Chondrocyte (in vitro differentiated cells): ENCODE measurements at regions not wholly inside any gene's neighbourhood (a gene's known extent, or its start where the extent isn't known, plus 50 kb on each side); places are given as distances from the start of the nearest gene placed in this dataset.

Experiments
- DNase-seq: peaks from one replicate; pipeline ENCODE4 v3.0.0; 2021; ENCODE audit warnings: mixed read lengths, low spot score
- H3K27ac Mint-ChIP-seq: one replicate; pipeline ENCODE4 v1.8.0; 2021; ENCODE audit warnings: mild to moderate bottlenecking, moderate library complexity, mixed read lengths; ENCODE audit not compliant: unreplicated experiment
- H3K27me3 Mint-ChIP-seq: 2 replicates; pipeline ENCODE4 v1.8.0; 2021; ENCODE audit warnings: low read depth, mixed read lengths
- H3K36me3 Mint-ChIP-seq: 2 replicates; pipeline ENCODE4 v1.8.0; 2021; ENCODE audit warnings: low read depth, mixed read lengths
- H3K4me1 Mint-ChIP-seq: 2 replicates; pipeline ENCODE4 v1.8.0; 2021; ENCODE audit warnings: low read depth, mild to moderate bottlenecking, mixed read lengths
- H3K4me3 Mint-ChIP-seq: one replicate; pipeline ENCODE4 v1.8.0; 2021; ENCODE audit warnings: mild to moderate bottlenecking, moderate library complexity, mixed read lengths; ENCODE audit not compliant: unreplicated experiment
- H3K9me3 Mint-ChIP-seq: 2 replicates; pipeline ENCODE4 v1.8.0; 2021; ENCODE audit warnings: low read depth, mixed read lengths
- TF ChIP-seq, protein P1 (sequence below): fragments of 200-600 bp; sonication (generic); IDR thresholded peaks from 2 replicates; pipeline ENCODE4 v1.5.0; 2021; ENCODE audit warnings: antibody characterized with exemption, mild to moderate bottlenecking, moderate library complexity

DNA sequence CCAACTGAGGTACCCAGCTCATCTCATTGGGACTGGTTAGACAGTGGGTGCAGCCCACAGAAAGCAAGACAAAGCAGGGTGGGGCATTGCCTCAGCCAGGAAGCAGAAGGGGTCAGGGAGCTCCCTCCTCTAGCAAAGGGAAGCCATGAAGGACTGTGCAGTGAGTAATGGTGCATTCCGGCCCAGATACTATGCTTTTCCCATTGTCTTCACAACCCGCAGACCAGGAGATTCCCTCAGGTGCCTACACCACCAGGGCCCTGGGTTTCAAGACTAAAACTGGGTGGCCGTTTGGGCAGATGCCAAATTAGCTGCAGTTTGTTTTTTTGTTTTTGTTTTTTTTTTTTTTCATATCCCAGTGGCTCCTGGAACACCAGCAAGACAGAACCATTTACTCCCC, 235.3 kb downstream of the TACR3 start:
- TF ChIP-seq, protein P1, sequence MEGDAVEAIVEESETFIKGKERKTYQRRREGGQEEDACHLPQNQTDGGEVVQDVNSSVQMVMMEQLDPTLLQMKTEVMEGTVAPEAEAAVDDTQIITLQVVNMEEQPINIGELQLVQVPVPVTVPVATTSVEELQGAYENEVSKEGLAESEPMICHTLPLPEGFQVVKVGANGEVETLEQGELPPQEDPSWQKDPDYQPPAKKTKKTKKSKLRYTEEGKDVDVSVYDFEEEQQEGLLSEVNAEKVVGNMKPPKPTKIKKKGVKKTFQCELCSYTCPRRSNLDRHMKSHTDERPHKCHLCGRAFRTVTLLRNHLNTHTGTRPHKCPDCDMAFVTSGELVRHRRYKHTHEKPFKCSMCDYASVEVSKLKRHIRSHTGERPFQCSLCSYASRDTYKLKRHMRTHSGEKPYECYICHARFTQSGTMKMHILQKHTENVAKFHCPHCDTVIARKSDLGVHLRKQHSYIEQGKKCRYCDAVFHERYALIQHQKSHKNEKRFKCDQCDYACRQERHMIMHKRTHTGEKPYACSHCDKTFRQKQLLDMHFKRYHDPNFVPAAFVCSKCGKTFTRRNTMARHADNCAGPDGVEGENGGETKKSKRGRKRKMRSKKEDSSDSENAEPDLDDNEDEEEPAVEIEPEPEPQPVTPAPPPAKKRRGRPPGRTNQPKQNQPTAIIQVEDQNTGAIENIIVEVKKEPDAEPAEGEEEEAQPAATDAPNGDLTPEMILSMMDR, result no peak
- Mint-ChIP-seq H3K36me3 (no peaks in the 10 kb centered on the region), H3K4me3 (no peak overlapping the region), H3K27me3 (no peaks in the 10 kb centered on the region), H3K9me3 (peaks cover 15% of the 10 kb centered on the region), H3K4me1 (no peaks in the 10 kb centered on the region), H3K27ac (no peak overlapping the region)
- DNase-seq, result no peak

DNA sequence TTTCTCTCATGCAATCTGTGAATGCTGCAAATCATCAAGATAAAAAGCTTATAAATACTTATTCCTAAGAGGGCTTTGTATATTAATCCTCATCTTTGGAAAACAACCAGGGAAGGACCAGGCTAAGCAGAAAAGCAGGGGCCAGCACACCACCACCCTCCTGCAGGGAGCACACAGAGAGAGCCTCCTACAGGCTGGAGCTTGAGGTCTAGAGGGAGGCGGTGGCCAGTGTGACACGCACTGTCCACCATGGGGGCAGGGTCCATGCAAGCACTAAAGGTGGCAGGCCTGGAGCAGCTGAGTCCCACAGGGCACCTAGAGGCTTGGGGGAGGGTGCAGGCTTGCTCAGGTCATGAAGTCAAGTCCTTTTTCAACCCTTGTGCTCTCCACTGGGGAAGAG, 236.9 kb downstream of the TACR3 start:
- H3K27ac Mint-ChIP-seq, result no peak overlapping the region
- H3K27me3 Mint-ChIP-seq, result peaks cover 1% of the 10 kb centered on the region
- H3K4me3 Mint-ChIP-seq, result no peak overlapping the region
- TF ChIP-seq, protein P1, result no peak
- peaks cover 14% of the 10 kb centered on the region for H3K9me3 Mint-ChIP-seq
- no peaks in the 10 kb centered on the region for H3K4me1 Mint-ChIP-seq
- no peaks in the 10 kb centered on the region for H3K36me3 Mint-ChIP-seq
- no peak for DNase-seq

DNA sequence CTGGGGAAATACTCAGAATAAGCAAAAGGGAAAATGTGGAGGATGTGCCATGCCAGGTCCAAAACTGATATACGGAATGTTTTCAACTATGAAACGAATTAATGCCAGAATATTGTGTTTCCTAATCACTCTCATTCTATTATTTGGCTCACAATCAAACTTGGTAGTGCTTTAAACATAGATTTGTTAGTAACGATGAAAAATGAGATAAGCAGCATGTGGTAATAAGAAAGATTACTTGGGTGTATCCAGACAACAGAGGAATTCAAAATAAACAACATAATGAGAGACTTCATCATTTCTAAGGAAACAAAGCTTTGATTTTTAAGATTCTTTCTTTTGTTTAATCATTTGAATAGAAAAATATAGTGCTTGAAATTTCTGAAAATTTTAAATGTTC, 237.3 kb downstream of the TACR3 start:
- no peak overlapping the region for H3K27ac Mint-ChIP-seq
- DNase-seq, result no peak
- H3K4me3 Mint-ChIP-seq, result no peak overlapping the region
- H3K36me3 Mint-ChIP-seq, result no peaks in the 10 kb centered on the region
- H3K4me1 Mint-ChIP-seq, result no peaks in the 10 kb centered on the region
- peaks cover 1% of the 10 kb centered on the region for H3K27me3 Mint-ChIP-seq
- H3K9me3 Mint-ChIP-seq, result peaks cover 9% of the 10 kb centered on the region
- TF ChIP-seq, protein P1, result no peak

DNA sequence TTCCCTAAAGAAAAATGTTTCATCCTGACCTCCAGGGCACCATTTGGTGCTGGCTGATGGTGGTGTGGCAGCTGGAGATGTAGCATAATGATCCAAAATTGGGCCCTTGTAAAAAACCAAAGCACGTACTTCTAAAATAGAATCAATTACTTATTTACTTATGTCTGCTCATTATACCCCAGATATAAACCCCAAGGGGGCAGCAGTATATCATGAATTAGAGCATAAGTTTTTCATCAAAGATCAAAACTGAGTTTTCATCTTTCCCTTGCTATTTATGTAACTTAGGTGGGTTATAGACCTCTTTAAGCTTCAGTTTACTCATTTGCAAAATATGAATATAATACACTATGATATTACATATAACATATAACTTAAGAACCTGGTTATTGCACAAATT, 241.1 kb downstream of the TACR3 start:
- no peak overlapping the region for H3K27ac Mint-ChIP-seq
- H3K9me3 Mint-ChIP-seq, result no peaks in the 10 kb centered on the region
- TF ChIP-seq, protein P1, result peak; percentile 11
- no peak for DNase-seq
- H3K4me3 Mint-ChIP-seq, result no peak overlapping the region
- H3K27me3 Mint-ChIP-seq, result peaks cover 10% of the 10 kb centered on the region
- no peaks in the 10 kb centered on the region for H3K4me1 Mint-ChIP-seq
- H3K36me3 Mint-ChIP-seq, result no peaks in the 10 kb centered on the region

DNA sequence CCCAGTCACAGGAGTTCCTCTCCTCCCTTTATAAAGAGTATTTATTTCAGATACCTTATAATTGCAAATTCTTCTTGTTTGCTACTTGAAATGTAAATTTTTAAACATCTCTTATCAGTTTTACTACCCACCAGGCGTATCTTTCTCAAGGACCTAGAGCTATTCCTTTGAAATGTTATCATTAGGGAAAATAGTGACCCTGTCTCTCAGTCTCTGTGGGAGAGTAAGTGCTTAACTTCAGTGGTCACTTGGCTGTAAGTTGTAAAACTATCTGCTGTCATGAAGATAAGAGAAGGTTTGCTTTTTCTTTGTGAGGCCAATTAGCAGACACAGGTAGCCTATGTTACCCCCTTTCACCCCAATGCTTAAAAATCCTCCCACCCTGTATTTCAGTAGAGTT, 241.6 kb downstream of the TACR3 start:
- Mint-ChIP-seq H3K9me3 (no peaks in the 10 kb centered on the region), H3K4me3 (no peak overlapping the region), H3K4me1 (no peaks in the 10 kb centered on the region), H3K27ac (no peak overlapping the region), H3K36me3 (no peaks in the 10 kb centered on the region), H3K27me3 (peaks cover 10% of the 10 kb centered on the region)
- no peak for DNase-seq
- TF ChIP-seq, protein P1, result no peak
